ENCODE measurements at regions not wholly inside any gene's neighbourhood (a gene's known extent, or its start where the extent isn't known, plus 50 kb on each side); places are given as distances from the start of the nearest gene placed in this dataset.

DNA sequence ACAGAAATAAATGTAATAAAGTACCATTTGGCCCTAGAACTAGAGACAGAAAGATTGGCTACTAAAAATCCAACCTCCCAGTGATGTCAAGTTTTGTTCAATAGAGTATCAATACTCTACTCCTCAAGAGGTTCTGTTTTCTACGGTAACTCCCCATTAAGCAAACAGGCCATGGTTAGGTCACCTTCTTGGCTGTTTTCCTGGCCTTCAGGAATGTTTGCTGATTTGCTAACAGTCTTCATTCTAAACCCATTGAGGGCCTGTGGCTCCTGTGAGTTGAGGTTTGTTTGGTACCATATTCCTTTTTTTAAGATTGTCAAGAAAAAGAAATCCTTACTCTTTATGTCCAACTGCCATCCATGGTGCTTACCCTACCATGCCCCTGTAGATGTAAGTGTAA, 1022.0 kb upstream of the TMEM132C start:
- Histone ChIP-seq H3K27ac (ENCODE audit: low read length) (no peak overlapping the region), H3K79me2 (replicated peaks; ENCODE audit: insufficient read depth, low read length) (no peaks in the 10 kb centered on the region), H3K9me3 (ENCODE audit: low read length) (no peaks in the 10 kb centered on the region), H3K36me3 (ENCODE audit: insufficient read depth, low read length) (no peaks in the 10 kb centered on the region), H3K9me2 (ENCODE audit: insufficient read depth, low read length) (no peaks in the 10 kb centered on the region), H3K27me3 (ENCODE audit: insufficient read depth, low read depth, low read length) (no peaks in the 10 kb centered on the region), H4K20me1 (ENCODE audit: insufficient read depth) (no peaks in the 10 kb centered on the region), H3F3A (ENCODE audit: insufficient read depth, low read length, poor library complexity, severe bottlenecking) (peaks cover 4% of the 10 kb centered on the region), H3K9ac (ENCODE audit: low read length) (no peak overlapping the region), H3K4me3 (ENCODE audit: low read length) (no peak overlapping the region), H3K4me2 (ENCODE audit: low read length) (no peak overlapping the region), H2AFZ (ENCODE audit: low read depth, low read length) (no peak overlapping the region)
- TF ChIP-seq POLR2AphosphoS5 (IDR thresholded peaks at IDR 0.05) (no peak), MXI1 (conservative IDR thresholded peaks at IDR 0.05; ENCODE audit: poor library complexity, severe bottlenecking) (no peak), SMC3 (conservative IDR thresholded peaks at IDR 0.05; ENCODE audit: poor library complexity) (no peak), EZH2 (IDR thresholded peaks at IDR 0.05; ENCODE audit: borderline replicate concordance, insufficient read depth, low read length, poor library complexity, severe bottlenecking) (no peak), EP300 (conservative IDR thresholded peaks at IDR 0.05; ENCODE audit: poor library complexity, severe bottlenecking) (no peak), RAD21 (conservative IDR thresholded peaks at IDR 0.05) (no peak), TAF1 (IDR thresholded peaks at IDR 0.05; ENCODE audit: low read depth) (no peak)
- TF ChIP-seq, protein P1, sequence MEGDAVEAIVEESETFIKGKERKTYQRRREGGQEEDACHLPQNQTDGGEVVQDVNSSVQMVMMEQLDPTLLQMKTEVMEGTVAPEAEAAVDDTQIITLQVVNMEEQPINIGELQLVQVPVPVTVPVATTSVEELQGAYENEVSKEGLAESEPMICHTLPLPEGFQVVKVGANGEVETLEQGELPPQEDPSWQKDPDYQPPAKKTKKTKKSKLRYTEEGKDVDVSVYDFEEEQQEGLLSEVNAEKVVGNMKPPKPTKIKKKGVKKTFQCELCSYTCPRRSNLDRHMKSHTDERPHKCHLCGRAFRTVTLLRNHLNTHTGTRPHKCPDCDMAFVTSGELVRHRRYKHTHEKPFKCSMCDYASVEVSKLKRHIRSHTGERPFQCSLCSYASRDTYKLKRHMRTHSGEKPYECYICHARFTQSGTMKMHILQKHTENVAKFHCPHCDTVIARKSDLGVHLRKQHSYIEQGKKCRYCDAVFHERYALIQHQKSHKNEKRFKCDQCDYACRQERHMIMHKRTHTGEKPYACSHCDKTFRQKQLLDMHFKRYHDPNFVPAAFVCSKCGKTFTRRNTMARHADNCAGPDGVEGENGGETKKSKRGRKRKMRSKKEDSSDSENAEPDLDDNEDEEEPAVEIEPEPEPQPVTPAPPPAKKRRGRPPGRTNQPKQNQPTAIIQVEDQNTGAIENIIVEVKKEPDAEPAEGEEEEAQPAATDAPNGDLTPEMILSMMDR (IDR thresholded peaks at IDR 0.05; ENCODE audit: poor library complexity, severe bottlenecking): no peak
- TF ChIP-seq, protein P2, sequence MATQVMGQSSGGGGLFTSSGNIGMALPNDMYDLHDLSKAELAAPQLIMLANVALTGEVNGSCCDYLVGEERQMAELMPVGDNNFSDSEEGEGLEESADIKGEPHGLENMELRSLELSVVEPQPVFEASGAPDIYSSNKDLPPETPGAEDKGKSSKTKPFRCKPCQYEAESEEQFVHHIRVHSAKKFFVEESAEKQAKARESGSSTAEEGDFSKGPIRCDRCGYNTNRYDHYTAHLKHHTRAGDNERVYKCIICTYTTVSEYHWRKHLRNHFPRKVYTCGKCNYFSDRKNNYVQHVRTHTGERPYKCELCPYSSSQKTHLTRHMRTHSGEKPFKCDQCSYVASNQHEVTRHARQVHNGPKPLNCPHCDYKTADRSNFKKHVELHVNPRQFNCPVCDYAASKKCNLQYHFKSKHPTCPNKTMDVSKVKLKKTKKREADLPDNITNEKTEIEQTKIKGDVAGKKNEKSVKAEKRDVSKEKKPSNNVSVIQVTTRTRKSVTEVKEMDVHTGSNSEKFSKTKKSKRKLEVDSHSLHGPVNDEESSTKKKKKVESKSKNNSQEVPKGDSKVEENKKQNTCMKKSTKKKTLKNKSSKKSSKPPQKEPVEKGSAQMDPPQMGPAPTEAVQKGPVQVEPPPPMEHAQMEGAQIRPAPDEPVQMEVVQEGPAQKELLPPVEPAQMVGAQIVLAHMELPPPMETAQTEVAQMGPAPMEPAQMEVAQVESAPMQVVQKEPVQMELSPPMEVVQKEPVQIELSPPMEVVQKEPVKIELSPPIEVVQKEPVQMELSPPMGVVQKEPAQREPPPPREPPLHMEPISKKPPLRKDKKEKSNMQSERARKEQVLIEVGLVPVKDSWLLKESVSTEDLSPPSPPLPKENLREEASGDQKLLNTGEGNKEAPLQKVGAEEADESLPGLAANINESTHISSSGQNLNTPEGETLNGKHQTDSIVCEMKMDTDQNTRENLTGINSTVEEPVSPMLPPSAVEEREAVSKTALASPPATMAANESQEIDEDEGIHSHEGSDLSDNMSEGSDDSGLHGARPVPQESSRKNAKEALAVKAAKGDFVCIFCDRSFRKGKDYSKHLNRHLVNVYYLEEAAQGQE (IDR thresholded peaks at IDR 0.05; ENCODE audit: borderline replicate concordance): no peak

DNA sequence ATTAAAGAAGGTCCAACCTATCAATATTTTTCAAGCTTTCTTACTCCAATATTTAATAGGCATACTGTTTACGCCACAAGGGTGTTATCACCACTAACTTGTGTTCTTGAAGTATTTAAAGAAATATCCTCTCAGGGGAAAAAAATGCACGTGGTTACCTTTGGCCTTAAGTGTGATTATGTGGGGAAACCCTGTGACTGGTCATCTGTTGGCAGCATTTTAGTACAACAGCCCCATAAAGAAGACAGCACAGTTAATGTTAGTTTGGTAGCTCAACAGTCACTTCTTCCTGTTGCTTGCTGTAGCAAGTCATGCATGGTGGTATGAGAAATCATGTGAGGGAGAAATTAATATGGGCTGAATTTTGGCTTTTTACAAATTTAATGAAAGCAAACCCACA, 1021.5 kb upstream of the TMEM132C start:
- Histone ChIP-seq H3K27me3 (ENCODE audit: insufficient read depth, low read depth, low read length) (no peaks in the 10 kb centered on the region), H4K20me1 (ENCODE audit: insufficient read depth) (no peaks in the 10 kb centered on the region), H3K9me2 (ENCODE audit: insufficient read depth, low read length) (no peaks in the 10 kb centered on the region), H3K4me2 (ENCODE audit: low read length) (no peak overlapping the region), H3K9me3 (ENCODE audit: low read length) (no peaks in the 10 kb centered on the region), H2AFZ (ENCODE audit: low read depth, low read length) (no peak overlapping the region), H3K4me3 (ENCODE audit: low read length) (no peak overlapping the region), H3K9ac (ENCODE audit: low read length) (no peak overlapping the region), H3F3A (ENCODE audit: insufficient read depth, low read length, poor library complexity, severe bottlenecking) (peaks cover 4% of the 10 kb centered on the region), H3K27ac (ENCODE audit: low read length) (no peak overlapping the region), H3K79me2 (replicated peaks; ENCODE audit: insufficient read depth, low read length) (no peaks in the 10 kb centered on the region), H3K36me3 (ENCODE audit: insufficient read depth, low read length) (no peaks in the 10 kb centered on the region)
- TF ChIP-seq, protein P2 (IDR thresholded peaks at IDR 0.05; ENCODE audit: borderline replicate concordance): no peak
- no peak for TF ChIP-seq TAF1 (IDR thresholded peaks at IDR 0.05; ENCODE audit: low read depth)
- TF ChIP-seq SMC3 (conservative IDR thresholded peaks at IDR 0.05; ENCODE audit: poor library complexity): no peak
- TF ChIP-seq EZH2 (IDR thresholded peaks at IDR 0.05; ENCODE audit: borderline replicate concordance, insufficient read depth, low read length, poor library complexity, severe bottlenecking): no peak
- TF ChIP-seq POLR2AphosphoS5 (IDR thresholded peaks at IDR 0.05): no peak
- TF ChIP-seq, protein P1 (IDR thresholded peaks at IDR 0.05; ENCODE audit: poor library complexity, severe bottlenecking): no peak
